ENCODE measurements at regions not wholly inside any gene's neighbourhood (a gene's known extent, or its start where the extent isn't known, plus 50 kb on each side); places are given as distances from the start of the nearest gene placed in this dataset.
A peak's percentile ranks its signal among the peaks of the same experiment; 100 is the strongest.
"Not testable (repeated sequence)": the region's sequence is repeated elsewhere in the genome, so short reads cannot be mapped to it uniquely, and the experiment has no call there.

DNA sequence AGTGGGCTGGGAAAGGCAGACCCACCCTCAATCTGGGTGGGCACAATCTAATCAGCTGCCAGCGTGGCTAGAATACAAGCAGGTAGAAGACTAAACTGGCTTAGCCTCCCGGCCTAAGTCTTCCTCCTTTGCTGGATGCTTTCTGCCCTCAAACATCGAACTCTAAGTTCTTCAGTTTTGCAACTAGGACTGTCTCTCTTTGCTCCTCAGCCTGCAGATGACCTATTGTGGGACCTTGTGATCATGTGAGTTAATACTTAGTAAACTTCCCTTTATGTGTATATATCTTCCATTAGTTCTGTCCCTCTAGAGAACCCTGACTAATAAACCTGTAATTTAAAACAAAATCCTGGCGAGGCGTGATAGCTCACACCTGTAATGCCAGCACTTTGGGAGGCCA lies 51.8 kb upstream of the SLC39A8 start:
- intact Hi-C loops (cut with DNase I, micrococcal nuclease); ATAC-seq; H3K4me1 ChIP-seq (ENCODE audit: low read depth); H3K9me3 ChIP-seq; DNase-seq; H3K36me3 ChIP-seq (ENCODE audit: low read depth); H3K4me3 ChIP-seq: not testable (repeated sequence)

DNA sequence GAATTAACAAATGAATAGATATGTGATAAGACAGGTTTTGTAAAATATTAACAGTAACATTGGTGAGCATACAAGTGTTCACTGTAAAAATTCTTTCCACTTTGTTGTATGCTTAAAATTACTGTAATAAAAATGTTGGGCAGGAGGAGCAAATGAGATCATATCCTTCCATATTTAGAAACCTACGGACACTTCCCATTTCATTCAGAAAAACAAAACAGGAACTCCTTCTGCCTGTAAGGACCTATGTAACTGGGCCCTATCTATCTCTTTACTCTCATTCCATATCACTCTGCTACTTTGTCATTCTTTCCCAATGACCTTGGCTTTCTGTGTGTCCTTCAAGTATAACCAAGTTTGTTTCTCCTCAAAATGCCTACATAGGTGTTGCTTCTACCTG lies 53.7 kb upstream of the SLC39A8 start:
- DNase-seq (no peak), ATAC-seq (peak; percentile 50)
- TF ChIP-seq, protein P1, sequence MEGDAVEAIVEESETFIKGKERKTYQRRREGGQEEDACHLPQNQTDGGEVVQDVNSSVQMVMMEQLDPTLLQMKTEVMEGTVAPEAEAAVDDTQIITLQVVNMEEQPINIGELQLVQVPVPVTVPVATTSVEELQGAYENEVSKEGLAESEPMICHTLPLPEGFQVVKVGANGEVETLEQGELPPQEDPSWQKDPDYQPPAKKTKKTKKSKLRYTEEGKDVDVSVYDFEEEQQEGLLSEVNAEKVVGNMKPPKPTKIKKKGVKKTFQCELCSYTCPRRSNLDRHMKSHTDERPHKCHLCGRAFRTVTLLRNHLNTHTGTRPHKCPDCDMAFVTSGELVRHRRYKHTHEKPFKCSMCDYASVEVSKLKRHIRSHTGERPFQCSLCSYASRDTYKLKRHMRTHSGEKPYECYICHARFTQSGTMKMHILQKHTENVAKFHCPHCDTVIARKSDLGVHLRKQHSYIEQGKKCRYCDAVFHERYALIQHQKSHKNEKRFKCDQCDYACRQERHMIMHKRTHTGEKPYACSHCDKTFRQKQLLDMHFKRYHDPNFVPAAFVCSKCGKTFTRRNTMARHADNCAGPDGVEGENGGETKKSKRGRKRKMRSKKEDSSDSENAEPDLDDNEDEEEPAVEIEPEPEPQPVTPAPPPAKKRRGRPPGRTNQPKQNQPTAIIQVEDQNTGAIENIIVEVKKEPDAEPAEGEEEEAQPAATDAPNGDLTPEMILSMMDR (IDR thresholded peaks at IDR 0.05) = no peak
- intact Hi-C loops (cut with DNase I, micrococcal nuclease) = no loop called here
- H3K4me3 ChIP-seq = no peak overlapping the region
- H3K36me3 ChIP-seq (ENCODE audit: low read depth) = no peaks in the 10 kb centered on the region
- no peaks in the 10 kb centered on the region for H3K4me1 ChIP-seq (ENCODE audit: low read depth)
- H3K9me3 ChIP-seq = no peaks in the 10 kb centered on the region

DNA sequence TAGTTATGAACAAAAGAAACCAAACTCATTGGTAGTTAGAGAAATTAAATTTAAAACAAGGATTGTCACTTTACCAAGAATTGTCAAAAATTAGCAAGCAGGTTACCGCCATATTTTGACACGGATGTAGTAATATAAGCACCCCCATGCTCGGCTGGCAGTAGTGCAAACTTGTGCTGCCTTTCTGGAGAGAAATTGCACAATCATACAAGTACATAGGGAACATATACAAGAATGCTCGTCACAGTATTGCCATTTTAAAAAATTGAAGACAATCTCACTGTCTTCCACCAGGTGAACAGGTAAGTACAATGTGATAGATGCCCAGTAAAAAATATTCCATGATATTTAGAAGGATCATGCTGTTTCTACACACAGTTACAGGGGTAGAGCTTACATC lies 55.6 kb upstream of the SLC39A8 start:
- TF ChIP-seq, protein P1 (IDR thresholded peaks at IDR 0.05) = no peak
- intact Hi-C loops (cut with DNase I, micrococcal nuclease) = no loop called here
- Histone ChIP-seq H3K9me3 (no peaks in the 10 kb centered on the region), H3K36me3 (ENCODE audit: low read depth) (no peaks in the 10 kb centered on the region), H3K4me1 (ENCODE audit: low read depth) (no peaks in the 10 kb centered on the region), H3K4me3 (no peak overlapping the region)
- ATAC-seq (no peak), DNase-seq (no peak)

GRCh38 chr4:102402223-102402622 lies 56.9 kb upstream of the SLC39A8 start:
- Histone ChIP-seq H3K9me3 (no peaks in the 10 kb centered on the region), H3K36me3 (ENCODE audit: low read depth) (no peaks in the 10 kb centered on the region), H3K4me1 (ENCODE audit: low read depth) (no peaks in the 10 kb centered on the region), H3K4me3 (no peak overlapping the region)
- intact Hi-C loops (cut with DNase I, micrococcal nuclease) = no loop called here
- DNase-seq (no peak), ATAC-seq (no peak)
- TF ChIP-seq, protein P1 (IDR thresholded peaks at IDR 0.05) = no peak

DNA sequence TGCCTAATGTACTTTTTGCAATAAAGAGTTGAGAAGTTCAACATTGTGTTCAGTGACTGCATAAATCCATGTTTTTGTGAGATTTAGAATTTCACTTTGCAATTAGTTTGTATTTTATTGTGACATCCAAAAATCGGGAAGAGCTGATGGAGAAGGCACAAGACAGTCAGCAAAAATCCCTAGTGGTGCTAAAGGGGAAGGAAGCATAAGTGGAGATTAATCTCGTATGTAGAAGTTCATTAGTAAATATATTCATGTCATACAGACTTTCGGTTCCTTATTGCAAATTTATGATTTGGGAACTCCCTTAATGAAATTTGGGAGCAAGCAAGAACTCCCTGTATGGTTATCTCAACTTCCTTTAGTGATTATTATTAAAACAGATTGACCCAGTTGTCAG lies 57.8 kb upstream of the SLC39A8 start:
- Histone ChIP-seq H3K9me3 (no peaks in the 10 kb centered on the region), H3K4me1 (ENCODE audit: low read depth) (no peaks in the 10 kb centered on the region), H3K4me3 (no peak overlapping the region), H3K36me3 (ENCODE audit: low read depth) (no peaks in the 10 kb centered on the region)
- TF ChIP-seq, protein P1 (IDR thresholded peaks at IDR 0.05) = no peak
- ATAC-seq (no peak), DNase-seq (no peak)
- intact Hi-C loops (cut with DNase I, micrococcal nuclease) = no loop called here

DNA sequence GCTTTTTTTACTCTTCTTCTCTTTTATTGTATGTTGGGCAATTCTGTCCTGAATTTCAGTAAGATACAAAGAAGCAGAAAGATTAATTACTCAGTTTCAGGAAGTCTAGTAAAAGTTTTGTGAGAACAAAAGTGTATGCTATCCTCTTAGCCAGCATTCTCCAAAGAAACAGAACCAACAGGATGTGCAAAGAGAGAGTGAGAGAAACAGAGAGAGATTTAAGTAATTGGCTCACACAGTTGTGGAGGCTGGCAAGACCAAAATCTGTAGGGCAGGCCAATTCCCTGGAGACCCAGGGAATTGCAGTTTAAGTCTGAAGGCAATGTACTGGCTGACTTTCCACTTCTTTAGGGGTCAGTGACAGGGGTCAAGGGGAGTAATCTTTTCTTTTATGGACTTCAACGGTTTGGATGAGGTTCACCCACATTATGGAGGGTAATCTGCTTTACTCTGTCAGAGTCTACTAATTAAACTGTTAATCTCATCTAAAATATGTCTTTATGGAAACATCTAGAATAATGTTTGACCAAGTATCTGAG lies 59.2 kb upstream of the SLC39A8 start:
- H3K9me3 ChIP-seq = no peaks in the 10 kb centered on the region
- DNase-seq (no peak), ATAC-seq (no peak)
- H3K4me1 ChIP-seq (ENCODE audit: low read depth) = no peaks in the 10 kb centered on the region
- TF ChIP-seq, protein P1 (IDR thresholded peaks at IDR 0.05) = no peak
- intact Hi-C loops (cut with DNase I, micrococcal nuclease) = no loop called here
- no peaks in the 10 kb centered on the region for H3K36me3 ChIP-seq (ENCODE audit: low read depth)
- H3K4me3 ChIP-seq = no peak overlapping the region

Measured in mucosa of descending colon (tissue), 3 donors.